ENCODE measurements at regions not wholly inside any gene's neighbourhood (a gene's known extent, or its start where the extent isn't known, plus 50 kb on each side); places are given as distances from the start of the nearest gene placed in this dataset.

GRCh38 chr9:1794547-1795270 is 220.4 kb upstream of the SMARCA2 start:
- TF ChIP-seq, protein P1, sequence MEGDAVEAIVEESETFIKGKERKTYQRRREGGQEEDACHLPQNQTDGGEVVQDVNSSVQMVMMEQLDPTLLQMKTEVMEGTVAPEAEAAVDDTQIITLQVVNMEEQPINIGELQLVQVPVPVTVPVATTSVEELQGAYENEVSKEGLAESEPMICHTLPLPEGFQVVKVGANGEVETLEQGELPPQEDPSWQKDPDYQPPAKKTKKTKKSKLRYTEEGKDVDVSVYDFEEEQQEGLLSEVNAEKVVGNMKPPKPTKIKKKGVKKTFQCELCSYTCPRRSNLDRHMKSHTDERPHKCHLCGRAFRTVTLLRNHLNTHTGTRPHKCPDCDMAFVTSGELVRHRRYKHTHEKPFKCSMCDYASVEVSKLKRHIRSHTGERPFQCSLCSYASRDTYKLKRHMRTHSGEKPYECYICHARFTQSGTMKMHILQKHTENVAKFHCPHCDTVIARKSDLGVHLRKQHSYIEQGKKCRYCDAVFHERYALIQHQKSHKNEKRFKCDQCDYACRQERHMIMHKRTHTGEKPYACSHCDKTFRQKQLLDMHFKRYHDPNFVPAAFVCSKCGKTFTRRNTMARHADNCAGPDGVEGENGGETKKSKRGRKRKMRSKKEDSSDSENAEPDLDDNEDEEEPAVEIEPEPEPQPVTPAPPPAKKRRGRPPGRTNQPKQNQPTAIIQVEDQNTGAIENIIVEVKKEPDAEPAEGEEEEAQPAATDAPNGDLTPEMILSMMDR (IDR thresholded peaks at IDR 0.05): no peak
- TF ChIP-seq POLR2AphosphoS5 (IDR thresholded peaks at IDR 0.05): no peak
